Coronary artery (tissue), 2 donors: ENCODE measurements at regions not wholly inside any gene's neighbourhood (a gene's known extent, or its start where the extent isn't known, plus 50 kb on each side); places are given as distances from the start of the nearest gene placed in this dataset.
A peak's percentile ranks its signal among the peaks of the same experiment; 100 is the strongest.

Source experiments
- DNase-seq: peaks from one replicate; pipeline ENCODE4 v3.0.0-alpha.2; 2017; ENCODE audit warnings: low spot score
- H3K27ac ChIP-seq, 2 donors: fragments of 200-600 bp; sonication (generic); one replicate each; pipeline ENCODE4 v1.5.1; 2016 to 2019
- H3K4me3 ChIP-seq: fragments of 200-600 bp; sonication (generic); 2 replicates; pipeline ENCODE4 v1.5.1; 2016; ENCODE audit warnings: mild to moderate bottlenecking, moderate library complexity
- CTCF ChIP-seq: fragments of 200-600 bp; sonication (generic); IDR thresholded peaks from one replicate; pipeline ENCODE4 v1.5.1; 2019; ENCODE audit warnings: antibody characterized with exemption

DNA sequence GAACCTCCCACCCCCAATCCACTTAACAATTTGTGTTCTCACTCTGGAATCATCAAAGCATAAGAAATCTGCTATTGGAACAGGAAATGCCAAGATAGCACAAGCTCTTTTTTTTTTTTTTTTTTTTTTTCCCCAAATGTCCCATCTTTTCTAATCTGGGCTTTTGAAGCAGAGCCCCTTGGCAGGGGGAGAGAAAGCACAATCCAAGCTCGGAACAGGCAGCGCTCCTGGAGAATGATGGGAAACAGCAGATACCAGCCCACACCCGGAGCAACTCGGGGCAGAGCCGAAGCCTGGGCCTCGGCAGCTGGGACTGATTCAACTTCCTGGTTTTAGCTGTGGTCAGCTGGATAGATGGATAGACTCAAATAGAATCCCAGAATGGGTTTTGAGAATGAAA is 235.1 kb downstream of the QDPR start:
- Histone ChIP-seq H3K27ac (peak overlapping the region in 1 of 2 donors; percentile 7), H3K4me3 (no peak overlapping the region)
- no peak for DNase-seq
- no peak for TF ChIP-seq CTCF

- TF ChIP-seq CTCF = no peak
- no peak overlapping the region for H3K27ac ChIP-seq
- no peak for DNase-seq
Measured at GRCh38 chr4:17275836-17276235, 236.1 kb downstream of the QDPR start.

GRCh38 chr4:17273047-17273446 is 238.8 kb downstream of the QDPR start:
- no peak overlapping the region for H3K27ac ChIP-seq
- no peak overlapping the region for H3K4me3 ChIP-seq
- DNase-seq = no peak
- TF ChIP-seq CTCF = no peak

More at GRCh38 chr4:17275836-17276235, 236.1 kb downstream of the QDPR start:
- H3K4me3 ChIP-seq = no peak overlapping the region

DNA sequence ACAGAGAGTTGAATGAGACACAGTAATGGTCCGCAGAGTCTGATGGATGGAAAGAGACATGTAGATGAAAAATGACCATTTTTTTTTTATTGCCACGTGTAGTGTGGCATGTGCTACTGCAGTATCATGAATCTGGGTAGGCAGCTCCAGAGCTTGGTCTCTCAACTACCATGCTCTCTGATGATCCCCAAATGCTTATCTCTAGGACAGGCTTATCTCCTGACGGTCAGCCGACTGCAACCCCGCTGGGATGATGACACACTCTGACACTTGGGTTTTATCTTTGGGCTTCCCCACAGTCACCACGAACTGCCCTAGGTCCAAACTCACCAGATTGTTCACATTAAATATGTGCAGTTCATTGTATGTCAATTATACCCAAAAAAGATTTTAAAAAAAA is 239.7 kb downstream of the QDPR start:
- no peak for TF ChIP-seq CTCF
- Histone ChIP-seq H3K4me3 (no peak overlapping the region), H3K27ac (no peak overlapping the region)
- no peak for DNase-seq

DNA sequence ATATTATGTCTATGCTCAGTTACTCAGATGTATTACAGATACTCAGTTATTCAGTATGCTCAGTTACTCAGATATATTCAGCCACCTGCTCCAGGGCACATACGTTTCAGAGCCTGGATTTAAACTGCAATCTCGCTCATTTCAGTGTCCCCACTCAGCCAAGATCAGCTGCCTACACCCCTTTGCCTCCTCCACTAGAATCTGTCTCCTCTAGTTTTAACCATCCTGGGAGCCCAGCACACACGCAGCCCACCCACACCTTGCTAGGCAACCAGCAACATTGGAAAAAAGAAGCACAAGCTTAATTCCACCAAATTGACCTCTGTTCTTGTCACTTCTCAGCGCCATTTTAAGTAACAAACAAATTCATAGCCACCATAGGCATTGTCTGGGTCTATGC is 246.2 kb downstream of the QDPR start:
- no peak for DNase-seq
- H3K27ac ChIP-seq = no peak overlapping the region
- TF ChIP-seq CTCF = no peak
- no peak overlapping the region for H3K4me3 ChIP-seq

- TF ChIP-seq CTCF = no peak
- no peak overlapping the region for H3K4me3 ChIP-seq
- no peak for DNase-seq
- H3K27ac ChIP-seq = no peak overlapping the region
Measured at GRCh38 chr4:17265139-17265538, 246.8 kb downstream of the QDPR start.

DNA sequence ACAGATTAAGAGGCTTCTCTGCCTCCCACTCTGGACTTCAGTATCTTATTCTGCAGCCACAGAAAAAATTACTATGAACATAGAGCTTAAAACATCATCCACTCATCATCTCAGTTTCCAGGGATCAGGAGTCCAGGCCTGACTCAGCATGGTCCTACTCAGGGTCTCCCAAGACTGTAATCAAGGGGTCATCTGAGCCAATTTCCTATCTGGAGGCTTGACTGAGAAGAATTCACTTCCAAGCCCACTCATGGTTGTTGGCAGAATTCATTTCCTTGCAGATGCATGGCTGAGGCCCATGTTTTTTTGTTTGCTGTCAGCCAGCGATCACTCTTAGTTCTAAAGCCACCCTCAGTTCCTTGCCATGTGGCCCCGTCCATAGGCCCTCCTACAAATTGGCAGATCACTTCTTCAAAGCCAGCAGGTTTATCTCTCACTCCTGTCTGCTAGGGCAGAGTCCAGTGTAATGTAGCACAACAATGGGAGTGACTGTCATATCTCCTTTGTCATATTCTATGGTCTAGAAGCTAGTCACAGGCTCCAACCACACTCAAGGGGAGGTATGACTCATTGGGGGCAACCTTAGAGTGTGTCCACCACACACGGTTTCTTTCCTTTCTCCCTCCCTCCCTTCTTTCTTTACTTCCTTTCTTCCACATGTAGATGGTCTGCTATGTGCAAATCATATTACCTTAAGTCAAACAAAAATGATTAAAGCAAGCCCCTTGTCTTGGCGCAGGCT is 251.6 kb downstream of the QDPR start:
- H3K4me3 ChIP-seq = no peak overlapping the region
- DNase-seq = no peak
- H3K27ac ChIP-seq = no peak overlapping the region
- no peak for TF ChIP-seq CTCF
